ENCODE measurements at regions not wholly inside any gene's neighbourhood (a gene's known extent, or its start where the extent isn't known, plus 50 kb on each side); places are given as distances from the start of the nearest gene placed in this dataset.

DNA sequence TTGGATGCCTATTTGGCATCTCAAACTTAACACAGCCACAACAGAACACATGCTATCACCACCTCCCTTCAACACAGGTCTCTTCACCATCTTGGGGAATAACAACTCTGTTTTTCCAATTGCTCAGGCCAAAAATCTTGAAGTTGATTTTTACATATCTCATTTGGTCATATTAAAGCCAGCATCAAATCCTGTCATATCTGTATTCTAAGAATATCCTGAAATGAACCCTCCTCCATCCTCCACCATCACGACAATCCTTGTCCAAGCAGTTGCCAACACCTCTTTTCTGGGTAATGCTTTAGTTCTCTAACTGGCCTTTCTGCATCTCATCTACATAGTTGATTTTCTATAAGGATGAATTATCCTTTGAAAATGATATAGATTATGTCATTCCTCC is 168.7 kb downstream of the GPR37 start:
- TF ChIP-seq, protein P1, sequence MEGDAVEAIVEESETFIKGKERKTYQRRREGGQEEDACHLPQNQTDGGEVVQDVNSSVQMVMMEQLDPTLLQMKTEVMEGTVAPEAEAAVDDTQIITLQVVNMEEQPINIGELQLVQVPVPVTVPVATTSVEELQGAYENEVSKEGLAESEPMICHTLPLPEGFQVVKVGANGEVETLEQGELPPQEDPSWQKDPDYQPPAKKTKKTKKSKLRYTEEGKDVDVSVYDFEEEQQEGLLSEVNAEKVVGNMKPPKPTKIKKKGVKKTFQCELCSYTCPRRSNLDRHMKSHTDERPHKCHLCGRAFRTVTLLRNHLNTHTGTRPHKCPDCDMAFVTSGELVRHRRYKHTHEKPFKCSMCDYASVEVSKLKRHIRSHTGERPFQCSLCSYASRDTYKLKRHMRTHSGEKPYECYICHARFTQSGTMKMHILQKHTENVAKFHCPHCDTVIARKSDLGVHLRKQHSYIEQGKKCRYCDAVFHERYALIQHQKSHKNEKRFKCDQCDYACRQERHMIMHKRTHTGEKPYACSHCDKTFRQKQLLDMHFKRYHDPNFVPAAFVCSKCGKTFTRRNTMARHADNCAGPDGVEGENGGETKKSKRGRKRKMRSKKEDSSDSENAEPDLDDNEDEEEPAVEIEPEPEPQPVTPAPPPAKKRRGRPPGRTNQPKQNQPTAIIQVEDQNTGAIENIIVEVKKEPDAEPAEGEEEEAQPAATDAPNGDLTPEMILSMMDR (IDR thresholded peaks at IDR 0.05 in 4 of 5, conservative IDR thresholded peaks at IDR 0.05 in 1 of 5) = no peak
- TF ChIP-seq POLR2A (IDR thresholded peaks at IDR 0.05) = no peak
